HFFc6 (cell line): ENCODE measurements at regions not wholly inside any gene's neighbourhood (a gene's known extent, or its start where the extent isn't known, plus 50 kb on each side); places are given as distances from the start of the nearest gene placed in this dataset.
"Not testable (repeated sequence)": the region's sequence is repeated elsewhere in the genome, so short reads cannot be mapped to it uniquely, and the experiment has no call there.

ENCODE experiments used
- DNase-seq: peaks from one replicate; pipeline ENCODE4 v3.0.0-alpha.2; 2018
- H3K27ac Mint-ChIP-seq: 2 replicates; pipeline ENCODE4 v1.8.0; 2020; ENCODE audit warnings: mild to moderate bottlenecking, mixed read lengths
- H3K27me3 Mint-ChIP-seq: 2 replicates; pipeline ENCODE4 v1.8.0; 2021; ENCODE audit warnings: mild to moderate bottlenecking, moderate library complexity, mixed read lengths; ENCODE audit not compliant: insufficient read depth
- H3K36me3 Mint-ChIP-seq: 2 replicates; pipeline ENCODE4 v1.8.0; 2021; ENCODE audit warnings: low read depth, mixed read lengths
- H3K4me1 Mint-ChIP-seq: 2 replicates; pipeline ENCODE4 v1.8.0; 2020; ENCODE audit warnings: low read depth, mixed read lengths
- H3K4me3 Mint-ChIP-seq: 2 replicates; pipeline ENCODE4 v1.8.0; 2020; ENCODE audit warnings: mild to moderate bottlenecking, moderate library complexity, mixed read lengths
- H3K9me3 Mint-ChIP-seq: 2 replicates; pipeline ENCODE4 v1.8.0; 2020; ENCODE audit warnings: mild to moderate bottlenecking, mixed read lengths
- TF ChIP-seq, protein P1 (sequence below): fragments of 200-600 bp; sonication (generic); IDR thresholded peaks from 2 replicates; pipeline ENCODE4 v1.5.0; 2021; ENCODE audit warnings: antibody characterized with exemption, mild to moderate bottlenecking

- H3K4me3 Mint-ChIP-seq, H3K27ac Mint-ChIP-seq, H3K4me1 Mint-ChIP-seq, DNase-seq, H3K27me3 Mint-ChIP-seq, H3K36me3 Mint-ChIP-seq: not testable (repeated sequence)
- peaks cover 46% of the 10 kb centered on the region for H3K9me3 Mint-ChIP-seq
Measured at GRCh38 chr4:189566900-189567299, 373.8 kb upstream of the FRG1 start.

DNA sequence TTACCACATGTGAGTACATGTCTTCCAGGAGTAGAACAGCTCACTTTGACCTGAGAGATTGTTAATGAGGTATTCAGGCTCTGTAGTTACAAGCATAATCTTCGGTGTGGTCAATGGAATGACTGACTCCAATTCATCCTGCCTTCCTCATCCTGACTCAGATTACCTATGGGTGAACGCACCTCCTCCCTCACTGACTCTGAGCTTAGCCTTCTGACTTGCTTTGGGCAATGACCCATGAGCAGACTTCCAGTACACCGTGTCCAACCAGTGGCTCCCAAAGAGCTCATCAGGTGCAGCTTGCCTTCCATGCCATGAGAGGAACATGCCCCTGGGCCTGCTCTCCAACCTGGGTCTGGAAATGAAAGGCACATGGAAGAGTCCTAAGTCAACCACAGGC, 361.0 kb upstream of the FRG1 start:
- not testable (repeated sequence) for H3K4me3 Mint-ChIP-seq, H3K27me3 Mint-ChIP-seq, H3K36me3 Mint-ChIP-seq, DNase-seq, H3K4me1 Mint-ChIP-seq, H3K27ac Mint-ChIP-seq
- peaks cover 55% of the 10 kb centered on the region for H3K9me3 Mint-ChIP-seq

- not testable (repeated sequence) for H3K27me3 Mint-ChIP-seq, DNase-seq, H3K4me3 Mint-ChIP-seq, H3K4me1 Mint-ChIP-seq, H3K27ac Mint-ChIP-seq, H3K36me3 Mint-ChIP-seq
- H3K9me3 Mint-ChIP-seq, result peaks cover 65% of the 10 kb centered on the region
Measured at GRCh38 chr4:189586908-189587632, 353.6 kb upstream of the FRG1 start.

- H3K27ac Mint-ChIP-seq, DNase-seq, H3K36me3 Mint-ChIP-seq, H3K4me3 Mint-ChIP-seq, H3K27me3 Mint-ChIP-seq, H3K4me1 Mint-ChIP-seq: not testable (repeated sequence)
- H3K9me3 Mint-ChIP-seq, result peaks cover 64% of the 10 kb centered on the region
Measured at GRCh38 chr4:189589201-189589600, 351.5 kb upstream of the FRG1 start.

DNA sequence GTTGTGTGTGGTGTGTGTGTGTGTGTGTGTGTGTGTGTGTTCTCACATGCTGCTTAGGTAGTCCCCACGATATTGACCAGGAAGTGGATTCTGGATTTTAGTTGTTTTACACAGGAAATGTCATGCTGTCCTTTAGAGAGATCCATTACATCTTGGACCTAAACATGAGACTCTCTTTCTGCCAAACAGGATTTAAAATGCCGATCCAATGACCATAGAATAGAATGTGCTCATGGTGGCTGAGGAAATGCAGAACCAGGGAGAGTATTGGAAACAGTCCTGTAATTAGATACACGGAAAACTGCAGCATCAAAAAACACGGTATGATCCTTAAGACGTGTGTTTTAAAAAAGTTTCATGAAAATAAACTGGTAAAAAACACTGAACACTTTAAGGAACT, 347.8 kb upstream of the FRG1 start:
- TF ChIP-seq, protein P1, sequence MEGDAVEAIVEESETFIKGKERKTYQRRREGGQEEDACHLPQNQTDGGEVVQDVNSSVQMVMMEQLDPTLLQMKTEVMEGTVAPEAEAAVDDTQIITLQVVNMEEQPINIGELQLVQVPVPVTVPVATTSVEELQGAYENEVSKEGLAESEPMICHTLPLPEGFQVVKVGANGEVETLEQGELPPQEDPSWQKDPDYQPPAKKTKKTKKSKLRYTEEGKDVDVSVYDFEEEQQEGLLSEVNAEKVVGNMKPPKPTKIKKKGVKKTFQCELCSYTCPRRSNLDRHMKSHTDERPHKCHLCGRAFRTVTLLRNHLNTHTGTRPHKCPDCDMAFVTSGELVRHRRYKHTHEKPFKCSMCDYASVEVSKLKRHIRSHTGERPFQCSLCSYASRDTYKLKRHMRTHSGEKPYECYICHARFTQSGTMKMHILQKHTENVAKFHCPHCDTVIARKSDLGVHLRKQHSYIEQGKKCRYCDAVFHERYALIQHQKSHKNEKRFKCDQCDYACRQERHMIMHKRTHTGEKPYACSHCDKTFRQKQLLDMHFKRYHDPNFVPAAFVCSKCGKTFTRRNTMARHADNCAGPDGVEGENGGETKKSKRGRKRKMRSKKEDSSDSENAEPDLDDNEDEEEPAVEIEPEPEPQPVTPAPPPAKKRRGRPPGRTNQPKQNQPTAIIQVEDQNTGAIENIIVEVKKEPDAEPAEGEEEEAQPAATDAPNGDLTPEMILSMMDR, result no peak
- H3K36me3 Mint-ChIP-seq, result 0 out of 2 replicates have a peak, but pooled peaks cover 4% of the 10 kb centered on the region
- no peak overlapping the region for H3K4me3 Mint-ChIP-seq
- no peak for DNase-seq
- H3K9me3 Mint-ChIP-seq, result peaks cover 64% of the 10 kb centered on the region
- H3K27ac Mint-ChIP-seq, result no peak overlapping the region
- peaks cover 2% of the 10 kb centered on the region; the same call in 1 of the 2 replicates for H3K27me3 Mint-ChIP-seq
- no peaks in the 10 kb centered on the region for H3K4me1 Mint-ChIP-seq

DNA sequence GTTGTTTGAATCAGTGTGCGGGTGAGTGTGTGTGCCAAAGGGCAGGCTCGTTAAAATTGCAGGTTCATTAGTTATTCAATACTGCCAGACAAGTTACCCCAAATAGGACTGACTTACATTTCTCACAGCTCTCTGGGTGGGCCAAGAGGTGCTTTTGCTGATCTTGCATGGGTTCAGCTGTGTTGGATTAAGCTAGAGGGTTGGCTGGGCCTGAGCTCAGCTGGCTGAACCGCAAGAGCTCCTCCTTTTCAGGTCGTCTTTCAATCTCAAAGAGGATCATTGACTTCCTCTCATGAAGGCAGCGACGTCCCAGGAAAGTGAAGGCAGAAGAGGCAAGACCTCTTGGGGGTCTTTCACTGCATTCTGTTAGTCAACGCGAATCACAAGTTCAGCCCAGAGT, 343.3 kb upstream of the FRG1 start:
- no peaks in the 10 kb centered on the region for H3K4me1 Mint-ChIP-seq
- H3K36me3 Mint-ChIP-seq, result peaks cover 12% of the 10 kb centered on the region; the same call in 1 of the 2 replicates
- TF ChIP-seq, protein P1, result no peak
- H3K27ac Mint-ChIP-seq, result no peak overlapping the region
- H3K27me3 Mint-ChIP-seq, result no peaks in the 10 kb centered on the region
- no peak overlapping the region for H3K4me3 Mint-ChIP-seq
- no peak for DNase-seq
- peaks cover 68% of the 10 kb centered on the region for H3K9me3 Mint-ChIP-seq

- no peak overlapping the region for H3K4me3 Mint-ChIP-seq
- no peak for DNase-seq
- no peaks in the 10 kb centered on the region for H3K4me1 Mint-ChIP-seq
- H3K9me3 Mint-ChIP-seq, result peaks cover 61% of the 10 kb centered on the region
- peaks cover 9% of the 10 kb centered on the region; the same call in 1 of the 2 replicates for H3K36me3 Mint-ChIP-seq
- no peaks in the 10 kb centered on the region for H3K27me3 Mint-ChIP-seq
- no peak overlapping the region for H3K27ac Mint-ChIP-seq
- TF ChIP-seq, protein P1, result no peak
Measured at GRCh38 chr4:189600264-189600663, 340.4 kb upstream of the FRG1 start.
